ENCODE measurements at regions not wholly inside any gene's neighbourhood (a gene's known extent, or its start where the extent isn't known, plus 50 kb on each side); places are given as distances from the start of the nearest gene placed in this dataset.

DNA sequence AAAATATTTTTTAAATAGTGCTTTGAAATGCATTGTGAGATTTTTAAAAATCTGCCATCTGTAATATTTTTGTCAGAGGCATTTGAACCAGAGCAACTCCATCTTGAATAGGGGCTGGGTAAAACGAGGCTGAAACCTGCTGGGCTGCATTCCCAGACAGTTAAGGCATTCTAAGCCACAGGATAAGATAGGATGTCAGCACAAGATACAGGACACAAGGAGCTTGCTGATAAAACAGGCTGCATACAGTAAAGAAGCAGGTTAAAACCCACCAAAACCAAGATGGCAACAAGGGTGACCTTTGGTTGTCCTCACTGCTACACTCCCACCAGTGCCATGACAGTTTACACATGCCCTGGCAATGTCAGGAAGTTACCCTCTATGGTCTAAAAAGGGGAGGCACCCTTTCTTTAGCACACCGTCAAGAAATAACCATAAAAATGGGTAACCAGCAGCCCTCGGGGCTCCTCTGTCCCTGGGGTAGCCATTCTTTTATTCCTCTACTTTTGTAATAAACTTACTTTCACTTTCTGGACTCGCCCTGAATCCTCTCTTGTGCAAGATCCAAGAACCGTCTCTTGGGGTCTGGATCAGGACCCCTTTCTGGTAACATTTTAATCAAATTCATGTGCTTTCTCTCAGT is 273.7 kb downstream of the SEMA3D start:
- no peaks in the 10 kb centered on the region for H3K9me3 ChIP-seq (ENCODE audit: low read depth)
- H3K4me2 ChIP-seq, result no peak overlapping the region
- no peaks in the 10 kb centered on the region for H3K4me1 ChIP-seq
- Mint-ChIP-seq H3K27me3 (ENCODE audit: insufficient read depth, low read depth) (no peaks in the 10 kb centered on the region), H3K36me3 (no peaks in the 10 kb centered on the region), H3K9me3 (no peaks in the 10 kb centered on the region), H3K4me1 (peaks cover 4% of the 10 kb centered on the region), H3K4me3 (no peak overlapping the region), H3K27ac (no peak overlapping the region)
- no peak overlapping the region for H3K4me3 ChIP-seq
- no peaks in the 10 kb centered on the region for H4K20me1 ChIP-seq (ENCODE audit: low read depth)
- no peak for DNase-seq (ENCODE audit: low spot score)
- no peaks in the 10 kb centered on the region for H3F3A ChIP-seq (ENCODE audit: low read depth)
- no peaks in the 10 kb centered on the region for H3K27me3 ChIP-seq
- no peak overlapping the region for H3K9ac ChIP-seq
- H3K36me3 ChIP-seq, result no peaks in the 10 kb centered on the region
- TF ChIP-seq EZH2 (IDR thresholded peaks at IDR 0.05), result no peak
- TF ChIP-seq EZH2phosphoT487 (IDR thresholded peaks at IDR 0.05), result no peak
- TF ChIP-seq, protein P1, sequence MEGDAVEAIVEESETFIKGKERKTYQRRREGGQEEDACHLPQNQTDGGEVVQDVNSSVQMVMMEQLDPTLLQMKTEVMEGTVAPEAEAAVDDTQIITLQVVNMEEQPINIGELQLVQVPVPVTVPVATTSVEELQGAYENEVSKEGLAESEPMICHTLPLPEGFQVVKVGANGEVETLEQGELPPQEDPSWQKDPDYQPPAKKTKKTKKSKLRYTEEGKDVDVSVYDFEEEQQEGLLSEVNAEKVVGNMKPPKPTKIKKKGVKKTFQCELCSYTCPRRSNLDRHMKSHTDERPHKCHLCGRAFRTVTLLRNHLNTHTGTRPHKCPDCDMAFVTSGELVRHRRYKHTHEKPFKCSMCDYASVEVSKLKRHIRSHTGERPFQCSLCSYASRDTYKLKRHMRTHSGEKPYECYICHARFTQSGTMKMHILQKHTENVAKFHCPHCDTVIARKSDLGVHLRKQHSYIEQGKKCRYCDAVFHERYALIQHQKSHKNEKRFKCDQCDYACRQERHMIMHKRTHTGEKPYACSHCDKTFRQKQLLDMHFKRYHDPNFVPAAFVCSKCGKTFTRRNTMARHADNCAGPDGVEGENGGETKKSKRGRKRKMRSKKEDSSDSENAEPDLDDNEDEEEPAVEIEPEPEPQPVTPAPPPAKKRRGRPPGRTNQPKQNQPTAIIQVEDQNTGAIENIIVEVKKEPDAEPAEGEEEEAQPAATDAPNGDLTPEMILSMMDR (IDR thresholded peaks at IDR 0.05), result no peak
- H2AFZ ChIP-seq (replicated peaks), result no peak overlapping the region
- no peaks in the 10 kb centered on the region for H3K79me2 ChIP-seq (ENCODE audit: low read depth)
- H3K27ac ChIP-seq, result no peak overlapping the region

DNA sequence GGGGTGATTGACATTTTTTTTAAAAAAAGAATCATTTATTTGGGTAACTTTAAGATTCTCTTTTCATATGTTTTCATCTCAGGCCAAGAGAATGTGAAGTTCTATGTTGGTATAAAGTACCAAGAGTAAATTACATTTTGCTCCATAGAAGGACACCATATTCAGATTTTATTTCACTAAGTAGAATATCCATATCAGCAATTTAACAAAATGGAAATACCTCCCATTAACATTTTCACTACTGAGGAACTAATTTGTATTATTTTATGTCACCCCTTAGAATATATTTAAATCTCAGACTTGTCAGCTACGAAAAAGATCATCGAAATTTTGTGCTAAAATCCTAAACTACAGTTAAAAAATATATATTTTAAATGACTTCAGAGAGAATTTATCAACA is 274.3 kb downstream of the SEMA3D start:
- H3K4me1 ChIP-seq, result no peaks in the 10 kb centered on the region

GRCh38 chr7:84912018-84912417 is 274.8 kb downstream of the SEMA3D start:
- no peak for DNase-seq (ENCODE audit: low spot score)
- Histone ChIP-seq H3K4me2 (no peak overlapping the region), H3K36me3 (no peaks in the 10 kb centered on the region), H3K4me1 (no peaks in the 10 kb centered on the region), H2AFZ (replicated peaks) (no peak overlapping the region), H3K9ac (no peak overlapping the region), H4K20me1 (ENCODE audit: low read depth) (no peaks in the 10 kb centered on the region), H3K4me3 (no peak overlapping the region), H3K27me3 (no peaks in the 10 kb centered on the region), H3K79me2 (ENCODE audit: low read depth) (no peaks in the 10 kb centered on the region), H3F3A (ENCODE audit: low read depth) (no peaks in the 10 kb centered on the region), H3K27ac (no peak overlapping the region), H3K9me3 (ENCODE audit: low read depth) (no peaks in the 10 kb centered on the region)
- H3K27me3 Mint-ChIP-seq (ENCODE audit: insufficient read depth, low read depth), result no peaks in the 10 kb centered on the region
- H3K4me3 Mint-ChIP-seq, result no peak overlapping the region
- peaks cover 4% of the 10 kb centered on the region for H3K4me1 Mint-ChIP-seq
- TF ChIP-seq, protein P1 (IDR thresholded peaks at IDR 0.05), result no peak
- TF ChIP-seq EZH2 (IDR thresholded peaks at IDR 0.05), result no peak
- no peak for TF ChIP-seq EZH2phosphoT487 (IDR thresholded peaks at IDR 0.05)
- H3K27ac Mint-ChIP-seq, result no peak overlapping the region
- no peaks in the 10 kb centered on the region for H3K36me3 Mint-ChIP-seq
- H3K9me3 Mint-ChIP-seq, result no peaks in the 10 kb centered on the region

More for the DNA sequence above, 274.3 kb downstream of the SEMA3D start:
- Histone ChIP-seq H3K4me3 (no peak overlapping the region), H3K79me2 (ENCODE audit: low read depth) (no peaks in the 10 kb centered on the region), H3F3A (ENCODE audit: low read depth) (no peaks in the 10 kb centered on the region), H3K27ac (no peak overlapping the region), H3K4me2 (no peak overlapping the region), H3K36me3 (no peaks in the 10 kb centered on the region), H4K20me1 (ENCODE audit: low read depth) (no peaks in the 10 kb centered on the region), H2AFZ (replicated peaks) (no peak overlapping the region), H3K9me3 (ENCODE audit: low read depth) (no peaks in the 10 kb centered on the region), H3K27me3 (no peaks in the 10 kb centered on the region), H3K9ac (no peak overlapping the region)
- H3K27me3 Mint-ChIP-seq (ENCODE audit: insufficient read depth, low read depth), result no peaks in the 10 kb centered on the region
- no peaks in the 10 kb centered on the region for H3K36me3 Mint-ChIP-seq
- no peaks in the 10 kb centered on the region for H3K9me3 Mint-ChIP-seq
- H3K4me3 Mint-ChIP-seq, result no peak overlapping the region
- peaks cover 4% of the 10 kb centered on the region for H3K4me1 Mint-ChIP-seq
- DNase-seq (ENCODE audit: low spot score), result no peak
- H3K27ac Mint-ChIP-seq, result no peak overlapping the region
- TF ChIP-seq EZH2 (IDR thresholded peaks at IDR 0.05) (no peak), EZH2phosphoT487 (IDR thresholded peaks at IDR 0.05) (no peak)
- TF ChIP-seq, protein P1 (IDR thresholded peaks at IDR 0.05), result no peak

All from neural progenitor cell (in vitro differentiated cells).